Lower leg skin (tissue), 3 donors: ENCODE measurements at regions not wholly inside any gene's neighbourhood (a gene's known extent, or its start where the extent isn't known, plus 50 kb on each side); places are given as distances from the start of the nearest gene placed in this dataset.

Experiments used
- POLR2A ChIP-seq, 2 donors: fragments of 450-650 bp; IDR thresholded peaks; one replicate each; pipeline ENCODE4 v1.6.1; 2016 to 2017; ENCODE audit warnings: antibody characterized with exemption in 2 of 2, mild to moderate bottlenecking in 1 of 2, moderate library complexity in 1 of 2
- TF ChIP-seq, protein P1 (sequence below), 3 donors: fragments of 450-650 bp; IDR thresholded peaks; one replicate each; pipeline ENCODE4 v1.5.1; 2016; ENCODE audit warnings: antibody characterized with exemption in 3 of 3, mild to moderate bottlenecking in 3 of 3, moderate library complexity in 2 of 3

GRCh38 chr13:52924289-52925148, 76.1 kb upstream of the PCDH8 start:
- no peak for TF ChIP-seq POLR2A (IDR thresholded peaks at IDR 0.05)
- TF ChIP-seq, protein P1, sequence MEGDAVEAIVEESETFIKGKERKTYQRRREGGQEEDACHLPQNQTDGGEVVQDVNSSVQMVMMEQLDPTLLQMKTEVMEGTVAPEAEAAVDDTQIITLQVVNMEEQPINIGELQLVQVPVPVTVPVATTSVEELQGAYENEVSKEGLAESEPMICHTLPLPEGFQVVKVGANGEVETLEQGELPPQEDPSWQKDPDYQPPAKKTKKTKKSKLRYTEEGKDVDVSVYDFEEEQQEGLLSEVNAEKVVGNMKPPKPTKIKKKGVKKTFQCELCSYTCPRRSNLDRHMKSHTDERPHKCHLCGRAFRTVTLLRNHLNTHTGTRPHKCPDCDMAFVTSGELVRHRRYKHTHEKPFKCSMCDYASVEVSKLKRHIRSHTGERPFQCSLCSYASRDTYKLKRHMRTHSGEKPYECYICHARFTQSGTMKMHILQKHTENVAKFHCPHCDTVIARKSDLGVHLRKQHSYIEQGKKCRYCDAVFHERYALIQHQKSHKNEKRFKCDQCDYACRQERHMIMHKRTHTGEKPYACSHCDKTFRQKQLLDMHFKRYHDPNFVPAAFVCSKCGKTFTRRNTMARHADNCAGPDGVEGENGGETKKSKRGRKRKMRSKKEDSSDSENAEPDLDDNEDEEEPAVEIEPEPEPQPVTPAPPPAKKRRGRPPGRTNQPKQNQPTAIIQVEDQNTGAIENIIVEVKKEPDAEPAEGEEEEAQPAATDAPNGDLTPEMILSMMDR (IDR thresholded peaks at IDR 0.05): no peak
